Uterus (tissue), 3 donors: ENCODE measurements at regions not wholly inside any gene's neighbourhood (a gene's known extent, or its start where the extent isn't known, plus 50 kb on each side); places are given as distances from the start of the nearest gene placed in this dataset.

Experiments used
- DNase-seq, 2 donors: peaks; one replicate each; pipeline ENCODE4 v3.0.0-alpha.2; 2019 to 2020
- H3K27ac ChIP-seq, 2 donors: fragments of 200-600 bp; sonication (generic); 1 replicate in 1 of 2; 2 replicates in 1 of 2; pipeline ENCODE4 v1.5.1; 2016 to 2018
- H3K27me3 ChIP-seq, 2 donors: fragments of 200-600 bp; sonication (generic); one replicate each; pipeline ENCODE4 v1.5.1; 2018 to 2019; ENCODE audit warnings: control low read depth in 1 of 2
- H3K36me3 ChIP-seq, 2 donors: fragments of 200-600 bp; sonication (generic); one replicate each; pipeline ENCODE4 v1.5.1; 2019; ENCODE audit warnings: control low read depth in 1 of 2
- H3K4me1 ChIP-seq, 2 donors: fragments of 200-600 bp; sonication (generic); one replicate each; pipeline ENCODE4 v1.5.1; 2018 to 2019; ENCODE audit warnings: control low read depth in 1 of 2
- H3K4me3 ChIP-seq, 2 donors: fragments of 200-600 bp; sonication (generic); 1 replicate in 1 of 2; 2 replicates in 1 of 2; pipeline ENCODE4 v1.5.1; 2018 to 2019; ENCODE audit warnings: mild to moderate bottlenecking in 1 of 2
- H3K9me3 ChIP-seq, 2 donors: fragments of 200-600 bp; sonication (generic); one replicate each; pipeline ENCODE4 v1.5.1; 2019; ENCODE audit warnings: control low read depth in 1 of 2
- CTCF ChIP-seq, 4 experiments: fragments of 200-600 bp in 2 of 4; fragments of 450-650 bp in 2 of 4; sonication (generic) in 2 of 4; IDR thresholded peaks; one replicate each; pipeline ENCODE4 v1.5.1; 2016 to 2019; ENCODE audit warnings: antibody characterized with exemption in 4 of 4, mild to moderate bottlenecking in 2 of 4, moderate library complexity in 1 of 4
- POLR2A ChIP-seq, 2 donors: fragments of 450-650 bp; IDR thresholded peaks; one replicate each; pipeline ENCODE4 v1.6.1; 2016; ENCODE audit warnings: antibody characterized with exemption in 2 of 2, mild to moderate bottlenecking in 1 of 2, moderate library complexity in 1 of 2
- intact Hi-C: fragments of 100-400 bp; cut with DNase I; formaldehyde crosslinking; loops from one replicate; pipeline ENCODE4 v1.15.1; 2023; ENCODE audit warnings: low total_unique reads
- donor health status: DM: yes; HTN: yes; CAD: no.

GRCh38 chr9:29319736-29320513, 1746.6 kb upstream of the C9orf72 start:
- no peak for TF ChIP-seq POLR2A (IDR thresholded peaks at IDR 0.05)
- TF ChIP-seq CTCF (IDR thresholded peaks at IDR 0.05), result no peak
- Histone ChIP-seq H3K4me1 (no peaks in the 10 kb centered on the region), H3K36me3 (no peaks in the 10 kb centered on the region), H3K27me3 (no peaks in the 10 kb centered on the region), H3K4me3 (no peak overlapping the region), H3K9me3 (no peaks in the 10 kb centered on the region), H3K27ac (no peak overlapping the region)
- intact Hi-C loops, result no loop called here
- DNase-seq, result no peak

- no peak overlapping the region for H3K27ac ChIP-seq
- no peaks in the 10 kb centered on the region for H3K36me3 ChIP-seq
- H3K4me1 ChIP-seq, result peaks cover 0 to 2% of the 10 kb centered on the region in 2 donors
- TF ChIP-seq CTCF (IDR thresholded peaks at IDR 0.05), result no peak
- TF ChIP-seq POLR2A (IDR thresholded peaks at IDR 0.05), result no peak
- no peak overlapping the region for H3K4me3 ChIP-seq
- no peaks in the 10 kb centered on the region for H3K27me3 ChIP-seq
- H3K9me3 ChIP-seq, result no peaks in the 10 kb centered on the region
- intact Hi-C loops, result no loop called here
- no peak for DNase-seq
Observed at GRCh38 chr9:29322240-29322639, 1749.0 kb upstream of the C9orf72 start.

GRCh38 chr9:29325894-29326293, 1752.6 kb upstream of the C9orf72 start:
- no peak for DNase-seq
- TF ChIP-seq POLR2A (IDR thresholded peaks at IDR 0.05) (no peak), CTCF (IDR thresholded peaks at IDR 0.05) (no peak)
- H3K36me3 ChIP-seq, result no peaks in the 10 kb centered on the region
- H3K4me3 ChIP-seq, result no peak overlapping the region
- intact Hi-C loops, result no loop called here
- no peaks in the 10 kb centered on the region for H3K27me3 ChIP-seq
- peaks cover 0 to 2% of the 10 kb centered on the region in 2 donors for H3K4me1 ChIP-seq
- peak overlapping the region; percentile 25 for H3K27ac ChIP-seq
- no peaks in the 10 kb centered on the region for H3K9me3 ChIP-seq

- H3K36me3 ChIP-seq, result no peaks in the 10 kb centered on the region
- no peaks in the 10 kb centered on the region for H3K27me3 ChIP-seq
- intact Hi-C loops, result no loop called here
- no peak overlapping the region for H3K27ac ChIP-seq
- no peaks in the 10 kb centered on the region for H3K9me3 ChIP-seq
- no peaks in the 10 kb centered on the region for H3K4me1 ChIP-seq
- TF ChIP-seq CTCF (IDR thresholded peaks at IDR 0.05) (no peak), POLR2A (IDR thresholded peaks at IDR 0.05) (no peak)
- DNase-seq, result no peak
- H3K4me3 ChIP-seq, result no peak overlapping the region
Observed at GRCh38 chr9:29332789-29333188, 1759.5 kb upstream of the C9orf72 start.

GRCh38 chr9:29336281-29336680, 1763.0 kb upstream of the C9orf72 start:
- no peak overlapping the region for H3K27ac ChIP-seq
- intact Hi-C loops, result no loop called here
- TF ChIP-seq POLR2A (IDR thresholded peaks at IDR 0.05), result no peak
- no peak for TF ChIP-seq CTCF (IDR thresholded peaks at IDR 0.05)
- no peak overlapping the region for H3K4me3 ChIP-seq
- H3K4me1 ChIP-seq, result no peaks in the 10 kb centered on the region
- H3K9me3 ChIP-seq, result no peaks in the 10 kb centered on the region
- no peak for DNase-seq
- no peaks in the 10 kb centered on the region for H3K27me3 ChIP-seq
- H3K36me3 ChIP-seq, result no peaks in the 10 kb centered on the region
